Liver (tissue), 8 donors: ENCODE measurements at regions not wholly inside any gene's neighbourhood (a gene's known extent, or its start where the extent isn't known, plus 50 kb on each side); places are given as distances from the start of the nearest gene placed in this dataset.

Source experiments
- DNase-seq: peaks from one replicate; pipeline ENCODE4 v3.0.0-alpha.2; 2017; ENCODE audit warnings: low spot score
- H3K27ac ChIP-seq, 2 donors: one replicate each; pipeline ENCODE4 v1.7.0; 2013; ENCODE audit warnings: inconsistent platforms in 2 of 2, low read length in 2 of 2, control low read depth in 1 of 2, low read depth in 1 of 2, mild to moderate bottlenecking in 1 of 2
- H3K27me3 ChIP-seq, 4 donors: one replicate each; pipeline versions ENCODE4 v1.6.1 to v1.7.0; 2013; ENCODE audit warnings: low read length in 3 of 4, inconsistent platforms in 1 of 4, mild to moderate bottlenecking in 1 of 4, moderate library complexity in 1 of 4; ENCODE audit not compliant: control insufficient read depth in 4 of 4, insufficient read depth in 4 of 4
- H3K36me3 ChIP-seq, 4 donors: one replicate each; pipeline versions ENCODE4 v1.6.1 to v1.7.0; 2013; ENCODE audit warnings: low read length in 3 of 4, mild to moderate bottlenecking in 3 of 4, low read depth in 1 of 4, moderate library complexity in 1 of 4; ENCODE audit not compliant: control insufficient read depth in 4 of 4, insufficient read depth in 3 of 4
- H3K4me1 ChIP-seq, 4 donors: one replicate each; pipeline versions ENCODE4 v1.6.1 to v1.7.0; 2013; ENCODE audit warnings: low read length in 3 of 4, mild to moderate bottlenecking in 3 of 4, moderate library complexity in 1 of 4; ENCODE audit not compliant: control insufficient read depth in 4 of 4, insufficient read depth in 4 of 4
- H3K4me3 ChIP-seq, 3 donors: one replicate each; pipeline versions ENCODE4 v1.6.1 to v1.7.0; 2013; ENCODE audit warnings: low read length in 3 of 3, control low read depth in 1 of 3, low read depth in 1 of 3, mild to moderate bottlenecking in 1 of 3
- H3K9ac ChIP-seq, 2 donors: one replicate each; pipeline ENCODE4 v1.7.0; 2013; ENCODE audit warnings: low read length in 2 of 2, mild to moderate bottlenecking in 2 of 2, moderate library complexity in 2 of 2, control low read depth in 1 of 2, low read depth in 1 of 2
- H3K9me3 ChIP-seq, 4 donors: one replicate each; pipeline versions ENCODE4 v1.6.1 to v1.7.0; 2013; ENCODE audit warnings: low read length in 3 of 4; ENCODE audit not compliant: control insufficient read depth in 4 of 4
- EGR1 ChIP-seq, 2 donors: IDR thresholded peaks; 2 replicates each; pipeline ENCODE4 v1.6.1; 2016 to 2018; ENCODE audit warnings: antibody characterized with exemption in 2 of 2, low read depth in 2 of 2
- FOXA1 ChIP-seq: IDR thresholded peaks from 2 replicates; pipeline ENCODE4 v1.6.1; 2016; ENCODE audit warnings: antibody characterized with exemption
- FOXA2 ChIP-seq: IDR thresholded peaks from 2 replicates; pipeline ENCODE4 v1.6.1; 2016; ENCODE audit warnings: antibody characterized with exemption
- GABPA ChIP-seq, 2 donors: IDR thresholded peaks in 1 of 2; conservative IDR thresholded peaks in 1 of 2; 2 replicates each; pipeline ENCODE4 v1.6.1; 2016; ENCODE audit warnings: antibody characterized with exemption in 2 of 2, mild to moderate bottlenecking in 1 of 2, moderate library complexity in 1 of 2
- HNF4A ChIP-seq, 2 donors: conservative IDR thresholded peaks; 2 replicates each; pipeline ENCODE4 v1.6.1; 2016; ENCODE audit warnings: antibody characterized with exemption in 2 of 2, mild to moderate bottlenecking in 2 of 2
- HNF4G ChIP-seq: IDR thresholded peaks from 2 replicates; pipeline ENCODE4 v1.6.1; 2016; ENCODE audit warnings: antibody characterized with exemption
- JUND ChIP-seq, 2 donors: IDR thresholded peaks; 2 replicates each; pipeline ENCODE4 v1.6.1; 2016; ENCODE audit warnings: antibody characterized with exemption in 2 of 2
- NR2F2 ChIP-seq: IDR thresholded peaks from 2 replicates; pipeline ENCODE4 v1.6.1; 2016; ENCODE audit warnings: antibody characterized with exemption
- RAD21 ChIP-seq, 2 donors: IDR thresholded peaks; 2 replicates each; pipeline ENCODE4 v1.6.1; 2016; ENCODE audit warnings: antibody characterized with exemption in 2 of 2, mild to moderate bottlenecking in 2 of 2
- RXRA ChIP-seq, 2 donors: IDR thresholded peaks; 2 replicates each; pipeline ENCODE4 v1.6.1; 2017 to 2018; ENCODE audit warnings: antibody characterized with exemption in 2 of 2, mild to moderate bottlenecking in 1 of 2
- SP1 ChIP-seq: IDR thresholded peaks from 2 replicates; pipeline ENCODE4 v1.6.1; 2018; ENCODE audit warnings: antibody characterized with exemption, mild to moderate bottlenecking
- TAF1 ChIP-seq: conservative IDR thresholded peaks from 2 replicates; pipeline ENCODE4 v1.6.1; 2016; ENCODE audit warnings: antibody characterized with exemption, mild to moderate bottlenecking
- YY1 ChIP-seq: IDR thresholded peaks from 2 replicates; pipeline ENCODE4 v1.6.1; 2016; ENCODE audit warnings: antibody characterized with exemption, mild to moderate bottlenecking
- WGBS: extraction: QIAGEN DNeasy Blood & Tissue Kit; methylation state at CpG from one replicate; pipeline ENCODE4 v1.1.7; 2013; 5-methylcytosine and 5-hydroxymethylcytosine counted together
- TF ChIP-seq, protein P1 (sequence below): fragments of 150-350 bp; IDR thresholded peaks from 2 replicates; pipeline ENCODE4 v1.5.1; 2017; ENCODE audit warnings: improper control_type of control experiment, low read depth, low read length; ENCODE audit not compliant: missing input control
- TF ChIP-seq, protein P2 (sequence below): IDR thresholded peaks from 2 replicates; pipeline ENCODE4 v1.6.1; 2016; ENCODE audit warnings: antibody characterized with exemption
- TF ChIP-seq, protein P3 (sequence below): IDR thresholded peaks from 2 replicates; pipeline ENCODE4 v1.6.1; 2016; ENCODE audit warnings: antibody characterized with exemption
- TF ChIP-seq, protein P4 (sequence below): IDR thresholded peaks from 2 replicates; pipeline ENCODE4 v1.6.1; 2016; ENCODE audit warnings: antibody characterized with exemption, mild to moderate bottlenecking
- TF ChIP-seq, protein P5 (sequence below): IDR thresholded peaks from 2 replicates; pipeline ENCODE4 v1.6.1; 2016; ENCODE audit warnings: antibody characterized with exemption
- donor health status: healthy.
- donor health status: healthy.
- donor health status: healthy.
- donor health status: healthy.
- donor health status: healthy.

DNA sequence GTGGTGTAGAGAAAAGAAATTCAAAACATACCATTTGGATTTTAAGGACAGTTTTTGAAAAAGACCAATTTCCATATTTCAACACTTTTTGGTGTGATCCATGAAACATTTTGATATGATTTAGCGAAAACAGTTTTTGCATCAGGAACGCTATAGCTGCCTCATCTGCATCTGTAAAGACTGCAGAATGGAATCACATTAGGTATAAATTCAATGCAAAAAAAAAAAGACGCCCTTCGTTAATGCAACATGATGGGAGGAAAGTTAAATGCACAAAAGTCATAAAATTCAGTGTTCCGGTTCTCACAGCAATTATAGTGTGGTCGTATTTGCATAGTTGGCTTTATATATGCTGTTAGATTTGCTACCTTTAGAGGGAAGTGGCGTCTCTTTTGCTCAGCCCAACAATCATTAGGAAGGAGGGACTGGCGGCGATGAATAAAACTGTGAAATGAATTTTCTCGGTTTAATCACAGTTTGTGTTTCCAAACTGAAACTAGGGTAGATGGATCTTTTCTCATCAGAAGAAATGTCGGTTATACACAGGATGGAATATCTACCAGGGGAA lies 215.7 kb downstream of the TEX29 start:
- Histone ChIP-seq H3K4me3 (no peak overlapping the region), H3K27ac (no peak overlapping the region), H3K27me3 (no peaks in the 10 kb centered on the region), H3K9ac (no peak overlapping the region), H3K4me1 (peaks cover 4 to 42% (median 27%) of the 10 kb centered on the region in 4 donors), H3K36me3 (no peaks in the 10 kb centered on the region), H3K9me3 (no peaks in the 10 kb centered on the region)
- no peak for DNase-seq
- WGBS = 80% methylated on average over 11 of the region's 11 CpGs
- TF ChIP-seq NR2F2 = no peak
- TF ChIP-seq, protein P1, sequence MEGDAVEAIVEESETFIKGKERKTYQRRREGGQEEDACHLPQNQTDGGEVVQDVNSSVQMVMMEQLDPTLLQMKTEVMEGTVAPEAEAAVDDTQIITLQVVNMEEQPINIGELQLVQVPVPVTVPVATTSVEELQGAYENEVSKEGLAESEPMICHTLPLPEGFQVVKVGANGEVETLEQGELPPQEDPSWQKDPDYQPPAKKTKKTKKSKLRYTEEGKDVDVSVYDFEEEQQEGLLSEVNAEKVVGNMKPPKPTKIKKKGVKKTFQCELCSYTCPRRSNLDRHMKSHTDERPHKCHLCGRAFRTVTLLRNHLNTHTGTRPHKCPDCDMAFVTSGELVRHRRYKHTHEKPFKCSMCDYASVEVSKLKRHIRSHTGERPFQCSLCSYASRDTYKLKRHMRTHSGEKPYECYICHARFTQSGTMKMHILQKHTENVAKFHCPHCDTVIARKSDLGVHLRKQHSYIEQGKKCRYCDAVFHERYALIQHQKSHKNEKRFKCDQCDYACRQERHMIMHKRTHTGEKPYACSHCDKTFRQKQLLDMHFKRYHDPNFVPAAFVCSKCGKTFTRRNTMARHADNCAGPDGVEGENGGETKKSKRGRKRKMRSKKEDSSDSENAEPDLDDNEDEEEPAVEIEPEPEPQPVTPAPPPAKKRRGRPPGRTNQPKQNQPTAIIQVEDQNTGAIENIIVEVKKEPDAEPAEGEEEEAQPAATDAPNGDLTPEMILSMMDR = no peak
- no peak for TF ChIP-seq HNF4A (conservative IDR thresholded peaks at IDR 0.05)
- TF ChIP-seq SP1 = no peak
- TF ChIP-seq, protein P2, sequence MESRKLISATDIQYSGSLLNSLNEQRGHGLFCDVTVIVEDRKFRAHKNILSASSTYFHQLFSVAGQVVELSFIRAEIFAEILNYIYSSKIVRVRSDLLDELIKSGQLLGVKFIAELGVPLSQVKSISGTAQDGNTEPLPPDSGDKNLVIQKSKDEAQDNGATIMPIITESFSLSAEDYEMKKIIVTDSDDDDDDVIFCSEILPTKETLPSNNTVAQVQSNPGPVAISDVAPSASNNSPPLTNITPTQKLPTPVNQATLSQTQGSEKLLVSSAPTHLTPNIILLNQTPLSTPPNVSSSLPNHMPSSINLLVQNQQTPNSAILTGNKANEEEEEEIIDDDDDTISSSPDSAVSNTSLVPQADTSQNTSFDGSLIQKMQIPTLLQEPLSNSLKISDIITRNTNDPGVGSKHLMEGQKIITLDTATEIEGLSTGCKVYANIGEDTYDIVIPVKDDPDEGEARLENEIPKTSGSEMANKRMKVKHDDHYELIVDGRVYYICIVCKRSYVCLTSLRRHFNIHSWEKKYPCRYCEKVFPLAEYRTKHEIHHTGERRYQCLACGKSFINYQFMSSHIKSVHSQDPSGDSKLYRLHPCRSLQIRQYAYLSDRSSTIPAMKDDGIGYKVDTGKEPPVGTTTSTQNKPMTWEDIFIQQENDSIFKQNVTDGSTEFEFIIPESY = no peak
- no peak for TF ChIP-seq GABPA (IDR thresholded peaks at IDR 0.05 in 1 of 2, conservative IDR thresholded peaks at IDR 0.05 in 1 of 2)
- TF ChIP-seq RAD21 (IDR thresholded peaks at IDR 0.05) = no peak
- TF ChIP-seq, protein P3, sequence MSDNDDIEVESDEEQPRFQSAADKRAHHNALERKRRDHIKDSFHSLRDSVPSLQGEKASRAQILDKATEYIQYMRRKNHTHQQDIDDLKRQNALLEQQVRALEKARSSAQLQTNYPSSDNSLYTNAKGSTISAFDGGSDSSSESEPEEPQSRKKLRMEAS = no peak
- TF ChIP-seq HNF4G = no peak
- TF ChIP-seq JUND (IDR thresholded peaks at IDR 0.05) = no peak
- TF ChIP-seq YY1 = no peak
- TF ChIP-seq, protein P4, sequence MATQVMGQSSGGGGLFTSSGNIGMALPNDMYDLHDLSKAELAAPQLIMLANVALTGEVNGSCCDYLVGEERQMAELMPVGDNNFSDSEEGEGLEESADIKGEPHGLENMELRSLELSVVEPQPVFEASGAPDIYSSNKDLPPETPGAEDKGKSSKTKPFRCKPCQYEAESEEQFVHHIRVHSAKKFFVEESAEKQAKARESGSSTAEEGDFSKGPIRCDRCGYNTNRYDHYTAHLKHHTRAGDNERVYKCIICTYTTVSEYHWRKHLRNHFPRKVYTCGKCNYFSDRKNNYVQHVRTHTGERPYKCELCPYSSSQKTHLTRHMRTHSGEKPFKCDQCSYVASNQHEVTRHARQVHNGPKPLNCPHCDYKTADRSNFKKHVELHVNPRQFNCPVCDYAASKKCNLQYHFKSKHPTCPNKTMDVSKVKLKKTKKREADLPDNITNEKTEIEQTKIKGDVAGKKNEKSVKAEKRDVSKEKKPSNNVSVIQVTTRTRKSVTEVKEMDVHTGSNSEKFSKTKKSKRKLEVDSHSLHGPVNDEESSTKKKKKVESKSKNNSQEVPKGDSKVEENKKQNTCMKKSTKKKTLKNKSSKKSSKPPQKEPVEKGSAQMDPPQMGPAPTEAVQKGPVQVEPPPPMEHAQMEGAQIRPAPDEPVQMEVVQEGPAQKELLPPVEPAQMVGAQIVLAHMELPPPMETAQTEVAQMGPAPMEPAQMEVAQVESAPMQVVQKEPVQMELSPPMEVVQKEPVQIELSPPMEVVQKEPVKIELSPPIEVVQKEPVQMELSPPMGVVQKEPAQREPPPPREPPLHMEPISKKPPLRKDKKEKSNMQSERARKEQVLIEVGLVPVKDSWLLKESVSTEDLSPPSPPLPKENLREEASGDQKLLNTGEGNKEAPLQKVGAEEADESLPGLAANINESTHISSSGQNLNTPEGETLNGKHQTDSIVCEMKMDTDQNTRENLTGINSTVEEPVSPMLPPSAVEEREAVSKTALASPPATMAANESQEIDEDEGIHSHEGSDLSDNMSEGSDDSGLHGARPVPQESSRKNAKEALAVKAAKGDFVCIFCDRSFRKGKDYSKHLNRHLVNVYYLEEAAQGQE = no peak
- TF ChIP-seq FOXA2 = no peak
- TF ChIP-seq RXRA (IDR thresholded peaks at IDR 0.05) = no peak
- TF ChIP-seq EGR1 (IDR thresholded peaks at IDR 0.05; ENCODE audit: low read depth in 2 of 2) = no peak
- no peak for TF ChIP-seq TAF1
- TF ChIP-seq, protein P5, sequence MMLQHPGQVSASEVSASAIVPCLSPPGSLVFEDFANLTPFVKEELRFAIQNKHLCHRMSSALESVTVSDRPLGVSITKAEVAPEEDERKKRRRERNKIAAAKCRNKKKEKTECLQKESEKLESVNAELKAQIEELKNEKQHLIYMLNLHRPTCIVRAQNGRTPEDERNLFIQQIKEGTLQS = no peak
- no peak for TF ChIP-seq FOXA1
